ENCODE measurements at regions not wholly inside any gene's neighbourhood (a gene's known extent, or its start where the extent isn't known, plus 50 kb on each side); places are given as distances from the start of the nearest gene placed in this dataset.

DNA sequence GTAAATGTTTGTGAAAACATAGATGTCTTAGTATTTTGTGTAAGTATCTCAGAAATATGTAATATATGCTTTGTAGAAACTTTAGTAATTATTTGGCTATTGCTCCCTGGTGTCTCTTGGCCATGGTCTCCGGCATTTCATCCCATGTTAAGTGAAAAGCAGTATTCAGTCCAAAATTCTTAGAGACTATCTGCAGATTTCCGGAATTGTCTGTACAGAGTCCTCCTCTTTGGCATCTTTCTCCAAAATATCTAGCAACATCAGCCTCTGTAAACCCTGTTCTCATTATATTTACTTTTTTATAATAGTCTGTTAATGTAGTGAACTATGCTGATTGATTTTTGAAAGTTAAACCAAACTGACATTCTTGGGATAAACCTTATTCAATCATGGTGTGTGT, 352.7 kb downstream of the ARPP21 start:
- H3K9me3 ChIP-seq = peaks cover 0 to 11% (median 0%) of the 10 kb centered on the region in 4 donors
- no peak overlapping the region for H3K27ac ChIP-seq (replicated peaks in 1 of 4)
- H3K4me3 ChIP-seq = no peak overlapping the region
- 73% methylated on average over 2 of the region's 2 CpGs for WGBS
- no peaks in the 10 kb centered on the region for H3K27me3 ChIP-seq
- intact Hi-C loops (cut with DNase I) = no loop called here
- no peaks in the 10 kb centered on the region for H3K4me1 ChIP-seq
- no peak for DNase-seq (ENCODE audit: extremely low spot score)
- TF ChIP-seq EP300 (IDR thresholded peaks at IDR 0.05) = no peak
- TF ChIP-seq, protein P1, sequence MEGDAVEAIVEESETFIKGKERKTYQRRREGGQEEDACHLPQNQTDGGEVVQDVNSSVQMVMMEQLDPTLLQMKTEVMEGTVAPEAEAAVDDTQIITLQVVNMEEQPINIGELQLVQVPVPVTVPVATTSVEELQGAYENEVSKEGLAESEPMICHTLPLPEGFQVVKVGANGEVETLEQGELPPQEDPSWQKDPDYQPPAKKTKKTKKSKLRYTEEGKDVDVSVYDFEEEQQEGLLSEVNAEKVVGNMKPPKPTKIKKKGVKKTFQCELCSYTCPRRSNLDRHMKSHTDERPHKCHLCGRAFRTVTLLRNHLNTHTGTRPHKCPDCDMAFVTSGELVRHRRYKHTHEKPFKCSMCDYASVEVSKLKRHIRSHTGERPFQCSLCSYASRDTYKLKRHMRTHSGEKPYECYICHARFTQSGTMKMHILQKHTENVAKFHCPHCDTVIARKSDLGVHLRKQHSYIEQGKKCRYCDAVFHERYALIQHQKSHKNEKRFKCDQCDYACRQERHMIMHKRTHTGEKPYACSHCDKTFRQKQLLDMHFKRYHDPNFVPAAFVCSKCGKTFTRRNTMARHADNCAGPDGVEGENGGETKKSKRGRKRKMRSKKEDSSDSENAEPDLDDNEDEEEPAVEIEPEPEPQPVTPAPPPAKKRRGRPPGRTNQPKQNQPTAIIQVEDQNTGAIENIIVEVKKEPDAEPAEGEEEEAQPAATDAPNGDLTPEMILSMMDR (IDR thresholded peaks at IDR 0.05) = no peak
- TF ChIP-seq POLR2AphosphoS5 (IDR thresholded peaks at IDR 0.05) = no peak
- TF ChIP-seq POLR2A (IDR thresholded peaks at IDR 0.05; ENCODE audit: low read depth) = no peak
- no peaks in the 10 kb centered on the region for H3K36me3 ChIP-seq

DNA sequence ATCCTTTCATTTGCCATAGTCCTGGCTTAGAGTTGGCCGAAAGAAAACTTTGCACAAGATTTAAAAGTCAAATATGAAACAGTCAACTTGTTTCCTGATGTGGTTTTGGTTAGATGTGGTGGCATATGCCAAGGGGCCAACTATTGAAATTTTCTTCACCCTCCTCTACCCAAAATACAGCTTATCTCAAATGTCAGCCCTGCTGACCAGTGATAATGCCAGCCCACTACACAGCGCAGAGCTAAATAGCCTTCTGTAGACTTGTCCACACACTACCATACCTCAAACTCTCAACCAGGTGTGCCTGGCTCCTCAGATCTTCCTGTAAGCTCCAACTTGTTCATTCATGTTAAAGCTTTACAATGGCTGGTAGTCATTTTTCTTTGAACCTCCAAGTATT, 368.5 kb upstream of the STAC start:
- intact Hi-C loops (cut with DNase I) = no loop called here
- no peak for DNase-seq (ENCODE audit: extremely low spot score)
- Histone ChIP-seq H3K27me3 (no peaks in the 10 kb centered on the region), H3K9me3 (peaks cover 0 to 17% (median 6%) of the 10 kb centered on the region in 4 donors), H3K4me3 (no peak overlapping the region), H3K36me3 (no peaks in the 10 kb centered on the region), H3K27ac (replicated peaks in 1 of 4) (no peak overlapping the region), H3K4me1 (no peaks in the 10 kb centered on the region)
- TF ChIP-seq EP300 (IDR thresholded peaks at IDR 0.05) (no peak), POLR2AphosphoS5 (IDR thresholded peaks at IDR 0.05) (no peak), POLR2A (IDR thresholded peaks at IDR 0.05; ENCODE audit: low read depth) (no peak)
- TF ChIP-seq, protein P1 (IDR thresholded peaks at IDR 0.05) = no peak
- WGBS = 79% methylated on average over 2 of the region's 2 CpGs

DNA sequence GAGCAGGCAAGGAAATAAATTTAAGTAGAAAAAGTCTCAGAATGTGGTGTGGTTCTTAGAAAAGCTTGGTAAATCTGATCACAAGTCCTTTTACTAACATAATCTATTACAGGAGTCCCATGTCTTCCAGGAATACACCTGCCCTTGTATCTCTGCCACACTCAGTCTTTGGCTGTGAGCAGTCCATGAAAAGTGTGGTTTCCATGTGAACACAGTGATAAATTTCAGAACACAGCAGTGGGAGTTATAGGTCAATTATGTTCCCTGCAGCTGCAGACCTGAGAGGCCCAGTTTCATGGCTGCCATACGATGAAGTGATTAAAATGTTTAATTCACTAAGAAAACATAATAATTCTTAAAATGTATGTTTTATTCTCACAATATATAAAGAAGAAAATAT, 366.9 kb upstream of the STAC start:
- Histone ChIP-seq H3K9me3 (peaks cover 0 to 6% (median 2%) of the 10 kb centered on the region in 4 donors), H3K27me3 (no peaks in the 10 kb centered on the region), H3K36me3 (no peaks in the 10 kb centered on the region), H3K4me1 (no peaks in the 10 kb centered on the region), H3K4me3 (no peak overlapping the region), H3K27ac (replicated peaks in 1 of 4) (no peak overlapping the region)
- 67% methylated on average over 1 of the region's 1 CpG for WGBS
- intact Hi-C loops (cut with DNase I) = no loop called here
- TF ChIP-seq POLR2A (IDR thresholded peaks at IDR 0.05; ENCODE audit: low read depth) (no peak), EP300 (IDR thresholded peaks at IDR 0.05) (no peak), POLR2AphosphoS5 (IDR thresholded peaks at IDR 0.05) (no peak)
- TF ChIP-seq, protein P1 (IDR thresholded peaks at IDR 0.05) = no peak
- no peak for DNase-seq (ENCODE audit: extremely low spot score)

DNA sequence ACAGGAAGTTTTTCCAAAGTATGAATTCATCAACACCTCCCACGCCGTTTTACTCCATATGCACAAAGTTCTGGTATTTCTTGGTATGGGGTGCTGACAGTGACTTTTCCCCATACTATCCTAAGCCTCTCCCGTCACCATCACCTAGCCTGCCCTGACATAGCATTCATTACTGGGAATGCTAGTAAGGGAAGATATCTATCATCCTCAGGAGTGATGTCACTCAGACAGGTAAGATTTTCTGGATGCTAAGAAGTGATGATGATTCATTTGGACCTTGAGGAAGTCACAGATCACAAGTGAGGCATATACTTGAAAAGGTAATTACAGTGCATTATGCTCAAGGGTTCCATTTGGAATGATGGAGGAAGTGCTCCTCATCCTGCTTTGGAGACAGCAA, 355.1 kb upstream of the STAC start:
- intact Hi-C loops (cut with DNase I) = no loop called here
- TF ChIP-seq EP300 (IDR thresholded peaks at IDR 0.05) (no peak), POLR2A (IDR thresholded peaks at IDR 0.05; ENCODE audit: low read depth) (no peak), POLR2AphosphoS5 (IDR thresholded peaks at IDR 0.05) (no peak)
- TF ChIP-seq, protein P1 (IDR thresholded peaks at IDR 0.05) = no peak
- H3K4me1 ChIP-seq = no peaks in the 10 kb centered on the region
- no peak overlapping the region for H3K27ac ChIP-seq (replicated peaks in 1 of 4)
- H3K9me3 ChIP-seq = no peaks in the 10 kb centered on the region
- no peak overlapping the region for H3K4me3 ChIP-seq
- H3K27me3 ChIP-seq = no peaks in the 10 kb centered on the region
- 85% methylated on average over 3 of the region's 3 CpGs for WGBS
- DNase-seq (ENCODE audit: extremely low spot score) = no peak
- no peaks in the 10 kb centered on the region for H3K36me3 ChIP-seq

All from esophagus muscularis mucosa (tissue), 4 donors.